Activated CD8-positive, alpha-beta T cell treated with anti-CD3 and anti-CD28 coated beads for 36 hours (primary cell): ENCODE measurements at regions not wholly inside any gene's neighbourhood (a gene's known extent, or its start where the extent isn't known, plus 50 kb on each side); places are given as distances from the start of the nearest gene placed in this dataset.
A peak's percentile ranks its signal among the peaks of the same experiment; 100 is the strongest.
"Not testable (repeated sequence)": the region's sequence is repeated elsewhere in the genome, so short reads cannot be mapped to it uniquely, and the experiment has no call there.

Source experiments
- ATAC-seq: fragments of 200-7000 bp; cut with Tn5 transposase; one replicate; pipeline ENCODE4 v1.10.0; 2021; ENCODE audit warnings: mild to moderate bottlenecking, moderate library complexity
- CTCF ChIA-PET: fragments of 350-600 bp; sonication (Branson Sonifier 250); formaldehyde crosslinking; loops from one replicate; lab custom pipeline; 2021; ENCODE audit warnings: antibody characterized with exemption; lab: Charles Lee
- POLR2A ChIA-PET: fragments of 350-600 bp; sonication (Branson Sonifier 250); formaldehyde crosslinking; loops from one replicate; lab custom pipeline; 2021; ENCODE audit warnings: antibody characterized with exemption; lab: Charles Lee
- DNase-seq: peaks from one replicate; pipeline ENCODE4 v3.0.0-alpha.2; 2020
- H3K27ac Mint-ChIP-seq: one replicate; pipeline ENCODE4 v1.8.0; 2021; ENCODE audit warnings: mild to moderate bottlenecking, mixed read lengths
- H3K27me3 Mint-ChIP-seq: one replicate; pipeline ENCODE4 v1.8.0; 2021; ENCODE audit warnings: mixed read lengths
- H3K36me3 Mint-ChIP-seq: one replicate; pipeline ENCODE4 v1.8.0; 2021; ENCODE audit warnings: low read depth, mixed read lengths
- H3K4me1 Mint-ChIP-seq: one replicate; pipeline ENCODE4 v1.8.0; 2021; ENCODE audit warnings: low read depth, mixed read lengths
- H3K4me3 Mint-ChIP-seq: one replicate; pipeline ENCODE4 v1.8.0; 2021; ENCODE audit warnings: mild to moderate bottlenecking, moderate library complexity, mixed read lengths
- H3K9me3 Mint-ChIP-seq: one replicate; pipeline ENCODE4 v1.8.0; 2021; ENCODE audit warnings: mixed read lengths
- intact Hi-C: fragments of 100-400 bp; cut with micrococcal nuclease; formaldehyde crosslinking; loops from one replicate; pipeline ENCODE4 v1.10.0; 2022
- TF ChIP-seq, protein P1 (sequence below): fragments of 200-600 bp; IDR thresholded peaks from one replicate; pipeline ENCODE4 v1.8.0; 2022; ENCODE audit warnings: antibody characterized with exemption, mild to moderate bottlenecking

DNA sequence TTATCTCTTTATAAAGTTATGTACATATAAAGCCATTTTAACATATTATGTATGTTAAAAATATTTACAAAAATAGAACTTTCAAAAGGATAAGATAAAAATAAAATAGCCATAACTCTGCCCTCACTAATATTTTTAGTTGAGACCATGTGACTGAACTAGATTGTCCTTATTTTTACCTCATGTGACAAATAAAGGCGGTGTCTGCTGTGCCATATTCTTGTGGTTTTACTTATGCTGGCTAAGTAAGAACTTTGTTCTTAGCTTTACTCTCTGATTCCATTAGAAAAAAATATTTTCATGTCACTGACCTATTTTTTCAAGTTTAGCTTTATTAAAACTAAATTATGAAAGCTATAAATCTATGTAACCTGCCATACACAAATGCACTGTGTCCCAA lies 135.6 kb upstream of the TSC22D1 start:
- TF ChIP-seq, protein P1, sequence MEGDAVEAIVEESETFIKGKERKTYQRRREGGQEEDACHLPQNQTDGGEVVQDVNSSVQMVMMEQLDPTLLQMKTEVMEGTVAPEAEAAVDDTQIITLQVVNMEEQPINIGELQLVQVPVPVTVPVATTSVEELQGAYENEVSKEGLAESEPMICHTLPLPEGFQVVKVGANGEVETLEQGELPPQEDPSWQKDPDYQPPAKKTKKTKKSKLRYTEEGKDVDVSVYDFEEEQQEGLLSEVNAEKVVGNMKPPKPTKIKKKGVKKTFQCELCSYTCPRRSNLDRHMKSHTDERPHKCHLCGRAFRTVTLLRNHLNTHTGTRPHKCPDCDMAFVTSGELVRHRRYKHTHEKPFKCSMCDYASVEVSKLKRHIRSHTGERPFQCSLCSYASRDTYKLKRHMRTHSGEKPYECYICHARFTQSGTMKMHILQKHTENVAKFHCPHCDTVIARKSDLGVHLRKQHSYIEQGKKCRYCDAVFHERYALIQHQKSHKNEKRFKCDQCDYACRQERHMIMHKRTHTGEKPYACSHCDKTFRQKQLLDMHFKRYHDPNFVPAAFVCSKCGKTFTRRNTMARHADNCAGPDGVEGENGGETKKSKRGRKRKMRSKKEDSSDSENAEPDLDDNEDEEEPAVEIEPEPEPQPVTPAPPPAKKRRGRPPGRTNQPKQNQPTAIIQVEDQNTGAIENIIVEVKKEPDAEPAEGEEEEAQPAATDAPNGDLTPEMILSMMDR = no peak
- intact Hi-C loops = no loop called here

DNA sequence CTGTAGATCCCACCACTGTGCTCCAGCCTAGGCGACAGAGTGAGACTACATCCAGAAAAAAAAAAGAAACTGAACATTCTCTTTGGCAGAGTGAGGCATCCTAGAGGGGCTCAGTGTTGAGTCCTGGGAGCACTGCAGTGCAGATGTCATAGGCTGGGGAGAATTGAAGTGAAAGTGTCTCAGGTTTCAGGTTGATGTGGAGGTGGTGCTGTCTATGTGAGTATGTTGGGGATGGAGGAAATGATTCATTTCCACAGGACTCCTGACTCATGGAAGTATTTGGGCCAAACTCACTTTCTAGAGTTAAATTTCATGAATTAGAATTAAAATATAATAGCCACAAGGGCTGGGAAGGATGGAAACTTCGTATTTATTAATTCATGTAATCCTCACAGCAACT lies 134.4 kb upstream of the TSC22D1 start:
- Mint-ChIP-seq H3K36me3 (no peaks in the 10 kb centered on the region), H3K4me3 (no peak overlapping the region), H3K27me3 (peaks cover 10% of the 10 kb centered on the region), H3K9me3 (no peaks in the 10 kb centered on the region), H3K4me1 (peaks cover 15% of the 10 kb centered on the region), H3K27ac (no peak overlapping the region)
- peak; percentile 58 for DNase-seq
- POLR2A ChIA-PET = no interaction called here
- intact Hi-C loops = no loop called here
- CTCF ChIA-PET = no interaction called here
- peak; percentile 100 for ATAC-seq
- TF ChIP-seq, protein P1 = no peak

More for the DNA sequence above, 135.6 kb upstream of the TSC22D1 start:
- ChIA-PET CTCF (no interaction called here), POLR2A (no interaction called here)
- DNase-seq (no peak), ATAC-seq (no peak)
- H3K27ac Mint-ChIP-seq = no peak overlapping the region
- H3K9me3 Mint-ChIP-seq = no peaks in the 10 kb centered on the region
- no peak overlapping the region for H3K4me3 Mint-ChIP-seq
- no peaks in the 10 kb centered on the region for H3K36me3 Mint-ChIP-seq
- peaks cover 15% of the 10 kb centered on the region for H3K4me1 Mint-ChIP-seq
- peaks cover 8% of the 10 kb centered on the region for H3K27me3 Mint-ChIP-seq

GRCh38 chr13:44704811-44705210 lies 128.7 kb upstream of the TSC22D1 start:
- ATAC-seq, DNase-seq, intact Hi-C loops, POLR2A ChIA-PET, H3K27me3 Mint-ChIP-seq, H3K4me3 Mint-ChIP-seq, CTCF ChIA-PET, H3K4me1 Mint-ChIP-seq, H3K36me3 Mint-ChIP-seq, H3K9me3 Mint-ChIP-seq, H3K27ac Mint-ChIP-seq: not testable (repeated sequence)

DNA sequence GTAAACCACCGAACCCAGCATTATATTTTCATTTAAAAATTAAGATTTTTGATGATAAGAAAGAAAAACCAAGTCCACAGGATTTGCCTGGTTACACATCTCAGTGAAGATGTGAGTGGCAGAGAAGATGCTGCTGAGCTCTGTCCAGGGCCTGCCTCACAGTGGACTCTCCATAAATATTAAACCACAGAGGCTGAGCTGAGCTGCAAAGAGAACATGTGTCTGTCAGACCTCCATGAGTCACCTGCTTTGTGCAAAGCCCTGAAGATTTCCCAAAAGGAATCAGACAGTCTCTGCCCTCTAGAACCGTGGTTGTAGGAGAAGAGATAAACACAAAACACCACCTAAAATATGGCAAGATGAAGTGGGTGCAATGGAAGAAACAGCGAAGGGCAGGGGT lies 127.2 kb upstream of the TSC22D1 start:
- Mint-ChIP-seq H3K27me3 (peaks cover 10% of the 10 kb centered on the region), H3K27ac (no peak overlapping the region), H3K36me3 (no peaks in the 10 kb centered on the region), H3K4me3 (no peak overlapping the region), H3K9me3 (no peaks in the 10 kb centered on the region), H3K4me1 (no peaks in the 10 kb centered on the region)
- POLR2A ChIA-PET = no interaction called here
- CTCF ChIA-PET = no interaction called here
- intact Hi-C loops = no loop called here
- DNase-seq = no peak
- ATAC-seq = no peak
- TF ChIP-seq, protein P1 = no peak

- CTCF ChIA-PET = no interaction called here
- Mint-ChIP-seq H3K4me1 (no peaks in the 10 kb centered on the region), H3K9me3 (no peaks in the 10 kb centered on the region), H3K4me3 (no peak overlapping the region), H3K27ac (no peak overlapping the region), H3K36me3 (no peaks in the 10 kb centered on the region), H3K27me3 (peaks cover 7% of the 10 kb centered on the region)
- no peak for DNase-seq
- intact Hi-C loops = no loop called here
- ATAC-seq = no peak
- TF ChIP-seq, protein P1 = no peak
- POLR2A ChIA-PET = no interaction called here
Observed at GRCh38 chr13:44698066-44698465, 121.9 kb upstream of the TSC22D1 start.

DNA sequence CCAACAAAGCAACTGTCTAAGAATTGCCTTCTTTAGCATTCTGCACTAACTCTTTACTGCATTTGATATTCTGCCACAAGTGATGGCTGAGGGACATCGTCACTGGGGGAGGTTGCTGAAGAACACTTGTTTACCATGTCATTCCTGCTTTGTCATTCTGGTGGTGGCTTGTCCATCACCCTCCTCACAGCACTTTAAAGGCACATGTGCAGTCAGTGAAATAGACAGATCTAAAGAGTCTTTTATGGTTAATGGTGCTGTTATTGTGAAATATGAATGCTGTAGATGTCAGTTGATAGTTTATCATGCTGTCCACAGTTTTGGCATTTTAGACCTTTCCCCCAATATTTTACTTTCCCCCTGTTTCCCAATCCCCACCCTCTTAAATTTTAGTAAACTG lies 120.9 kb upstream of the TSC22D1 start:
- DNase-seq = no peak
- ChIA-PET POLR2A (no interaction called here), CTCF (no interaction called here)
- no peak for ATAC-seq
- peaks cover 7% of the 10 kb centered on the region for H3K27me3 Mint-ChIP-seq
- intact Hi-C loops = no loop called here
- TF ChIP-seq, protein P1 = no peak
- H3K36me3 Mint-ChIP-seq = no peaks in the 10 kb centered on the region
- H3K9me3 Mint-ChIP-seq = no peaks in the 10 kb centered on the region
- no peak overlapping the region for H3K27ac Mint-ChIP-seq
- H3K4me1 Mint-ChIP-seq = no peaks in the 10 kb centered on the region
- H3K4me3 Mint-ChIP-seq = no peak overlapping the region
